ENCODE measurements at regions not wholly inside any gene's neighbourhood (a gene's known extent, or its start where the extent isn't known, plus 50 kb on each side); places are given as distances from the start of the nearest gene placed in this dataset.
"Not testable (repeated sequence)": the region's sequence is repeated elsewhere in the genome, so short reads cannot be mapped to it uniquely, and the experiment has no call there.

GRCh38 chr9:135366104-135366503 lies 113.5 kb upstream of the PPP1R26 start:
- DNase-seq, result no peak

- DNase-seq, result no peak
Observed at GRCh38 chr9:135369412-135369990, 110.1 kb upstream of the PPP1R26 start.

DNA sequence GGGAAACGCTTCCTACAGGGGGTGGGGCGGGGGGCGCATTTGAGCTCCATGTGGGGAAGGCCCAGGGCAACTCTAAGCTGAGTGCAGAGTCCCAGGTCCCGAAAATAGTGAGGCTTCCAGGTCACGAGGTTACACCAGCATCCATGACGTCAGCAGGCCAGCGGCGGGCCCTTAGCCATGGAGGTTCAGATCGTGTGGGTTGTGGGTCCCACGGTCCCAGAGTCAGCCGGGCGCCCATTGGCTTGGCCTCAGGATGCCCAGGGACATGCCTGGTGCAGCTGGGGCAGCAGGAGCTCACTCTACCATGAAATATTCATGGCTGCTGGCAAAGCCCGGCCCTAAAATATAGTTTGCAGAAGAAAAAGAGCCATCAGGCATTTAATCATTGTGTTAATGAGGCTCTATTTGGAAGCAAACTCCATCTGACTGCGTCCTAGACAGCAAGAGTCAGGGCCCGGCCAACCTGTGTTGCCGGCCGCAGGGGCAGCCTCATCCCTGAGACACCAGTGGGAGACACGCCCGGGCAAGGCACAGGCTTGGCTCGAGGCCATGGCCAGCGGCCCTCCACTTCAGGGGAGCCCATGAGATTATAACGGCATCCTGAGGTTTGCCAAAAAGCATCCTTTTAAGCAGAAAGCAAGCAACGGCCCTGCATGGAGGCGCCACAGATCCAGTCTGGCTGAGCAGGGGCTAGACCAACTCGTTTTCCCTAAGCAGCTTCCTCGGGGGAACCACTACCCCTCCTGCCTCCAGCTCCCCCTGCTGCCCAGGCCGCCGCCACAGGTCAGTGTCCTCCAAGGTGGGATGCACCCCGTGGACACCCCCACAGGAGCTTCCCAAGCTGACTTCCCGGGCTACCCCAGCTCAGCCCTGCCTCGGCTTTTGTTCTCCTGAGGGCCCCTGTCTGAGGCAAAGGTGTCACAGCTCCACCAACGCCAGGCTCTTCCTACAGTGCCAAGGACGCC lies 108.9 kb upstream of the PPP1R26 start:
- no peak for DNase-seq

- DNase-seq, result no peak
Observed at GRCh38 chr9:135371535-135371934, 108.0 kb upstream of the PPP1R26 start.

- no peak for DNase-seq
Observed at GRCh38 chr9:135372036-135372435, 107.5 kb upstream of the PPP1R26 start.

DNA sequence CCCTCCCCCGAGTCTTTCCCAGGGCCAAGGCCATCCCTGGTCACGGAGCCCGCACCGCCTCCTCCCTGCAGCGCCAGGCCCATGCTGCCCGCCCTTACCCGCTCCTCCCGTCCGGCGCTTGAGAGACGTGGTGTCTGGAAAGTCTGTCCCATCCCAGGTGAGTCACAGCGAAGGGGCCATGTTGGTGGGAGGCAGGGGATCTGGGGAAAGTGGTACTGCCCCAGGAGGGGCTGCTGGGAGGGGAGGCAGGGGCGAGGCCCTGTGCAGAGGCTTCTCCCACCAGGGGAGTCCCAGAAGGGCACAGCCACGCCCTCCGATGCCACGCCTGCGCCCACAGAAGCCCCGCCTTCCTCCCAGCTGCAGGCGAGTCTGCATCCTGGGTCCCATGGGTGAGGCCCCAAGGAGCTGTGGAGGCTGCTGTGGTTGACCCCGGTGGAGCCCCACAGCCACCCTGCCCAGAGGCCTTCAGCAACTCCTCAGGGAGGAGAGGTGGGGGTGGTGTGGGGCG lies 107.0 kb upstream of the PPP1R26 start:
- no peak for DNase-seq

DNA sequence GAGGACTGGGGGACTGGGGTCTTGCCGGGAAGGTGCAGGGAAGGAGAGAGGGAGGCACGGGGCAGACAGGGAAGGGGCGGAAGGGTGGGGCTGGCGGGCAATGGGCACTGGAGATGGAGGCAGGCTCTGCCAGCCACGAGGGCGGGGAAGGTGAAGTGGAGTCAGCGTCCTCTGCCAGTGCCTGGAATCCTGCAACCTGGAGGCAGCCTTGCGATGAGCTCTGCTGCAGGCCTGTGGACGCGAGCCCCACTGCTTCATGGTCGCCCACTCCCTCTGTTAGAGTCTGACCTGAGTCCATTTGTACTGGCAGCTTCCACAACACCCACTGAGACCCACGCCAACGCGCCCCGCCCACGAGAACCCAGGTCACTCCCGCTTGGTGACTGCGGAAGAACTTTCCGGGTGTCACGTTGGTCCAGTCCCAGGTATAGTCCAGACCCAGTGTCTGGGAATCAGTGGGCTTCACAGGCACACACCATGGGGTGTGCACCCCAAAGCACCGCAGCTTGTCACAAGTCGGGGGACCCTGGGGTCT lies 106.4 kb upstream of the PPP1R26 start:
- no peak for DNase-seq

DNA sequence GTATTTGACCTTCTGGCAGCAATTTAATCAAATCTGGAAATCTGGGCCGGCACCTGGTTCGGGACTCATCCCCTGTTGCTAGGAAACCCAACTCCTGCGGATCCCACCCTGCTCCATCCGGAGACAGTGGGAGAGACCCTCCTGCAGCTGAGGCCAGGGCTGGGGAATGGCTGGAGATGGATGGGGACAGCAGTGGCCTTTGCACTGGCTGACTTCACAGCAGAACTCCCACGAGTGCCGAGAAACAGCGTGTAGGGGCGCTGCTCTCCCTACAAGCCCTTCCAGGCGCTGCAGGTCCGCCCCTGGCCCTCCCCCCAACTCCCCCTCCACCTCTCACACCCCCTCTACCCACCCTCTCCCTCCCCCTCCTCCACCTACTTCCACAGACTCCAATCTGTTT lies 105.8 kb upstream of the PPP1R26 start:
- no peak for DNase-seq

DNA sequence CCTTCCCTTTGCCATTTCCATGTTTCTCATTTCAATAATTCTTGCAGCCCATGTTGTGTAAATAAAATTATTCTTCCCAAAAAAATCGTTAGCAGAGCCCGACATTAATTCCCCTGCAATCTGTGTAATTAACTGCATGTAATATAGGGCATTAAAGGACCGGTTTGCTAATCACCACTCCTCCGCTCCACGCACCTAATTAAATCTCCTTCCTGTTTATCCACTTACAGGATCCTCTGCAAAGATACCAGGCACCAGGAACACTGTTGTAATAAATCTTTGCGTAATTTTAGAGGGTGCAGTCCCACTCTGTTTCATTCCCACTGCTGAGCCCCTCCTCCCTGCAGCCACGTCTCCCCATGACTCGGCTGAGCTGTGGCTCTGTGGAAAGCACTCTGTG lies 105.0 kb upstream of the PPP1R26 start:
- DNase-seq, result no peak

GRCh38 chr9:135375001-135375400 lies 104.6 kb upstream of the PPP1R26 start:
- no peak for DNase-seq

- DNase-seq, result no peak
Observed at GRCh38 chr9:135376511-135377265, 102.9 kb upstream of the PPP1R26 start.

DNA sequence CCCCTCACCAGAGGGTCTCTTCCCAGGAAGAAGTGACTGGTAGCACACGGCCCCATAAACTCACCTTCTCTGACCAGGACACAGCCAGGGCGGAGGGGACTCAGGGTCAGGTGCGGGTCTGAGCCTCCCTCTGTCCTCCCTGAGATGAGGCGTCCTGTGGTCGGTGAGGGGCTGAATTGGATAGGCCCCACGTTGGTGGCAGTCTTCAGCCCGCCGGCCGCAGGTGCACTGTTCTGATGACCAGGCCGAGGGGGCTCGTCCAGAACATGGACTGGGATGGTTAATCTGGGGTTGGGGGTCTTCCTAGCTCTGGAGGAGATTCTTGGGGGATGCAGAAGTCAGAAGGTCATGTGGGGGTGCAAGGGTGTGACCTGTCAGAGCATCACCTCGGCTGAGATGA lies 102.2 kb upstream of the PPP1R26 start:
- DNase-seq, result no peak

- DNase-seq, result no peak
Observed at GRCh38 chr9:135378751-135379150, 100.8 kb upstream of the PPP1R26 start.

GRCh38 chr9:135379540-135380267 lies 99.9 kb upstream of the PPP1R26 start:
- DNase-seq, result no peak

GRCh38 chr9:135380311-135380960 lies 99.1 kb upstream of the PPP1R26 start:
- no peak for DNase-seq

- DNase-seq, result no peak
Observed at GRCh38 chr9:135381762-135382310, 97.7 kb upstream of the PPP1R26 start.

DNA sequence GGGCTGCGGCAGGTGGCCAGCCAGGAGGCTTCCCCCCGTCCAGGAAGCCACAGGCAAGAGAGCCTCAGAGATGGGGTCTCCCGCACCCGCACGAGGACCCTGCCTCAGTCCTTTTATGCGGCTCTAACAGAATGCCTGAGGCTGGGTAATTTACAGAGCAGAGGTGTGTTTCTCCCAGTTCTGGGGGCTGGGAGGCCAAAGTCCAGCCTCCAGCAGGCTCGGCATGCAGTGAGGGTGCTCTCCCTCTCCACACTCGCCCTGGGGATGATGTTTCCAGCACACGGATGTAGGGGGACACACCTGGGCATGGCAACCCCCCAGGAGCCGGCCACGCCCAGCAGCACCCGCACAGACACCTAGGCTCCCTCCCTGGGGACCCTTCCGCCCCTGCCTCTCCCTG lies 95.4 kb upstream of the PPP1R26 start:
- DNase-seq, result no peak

DNA sequence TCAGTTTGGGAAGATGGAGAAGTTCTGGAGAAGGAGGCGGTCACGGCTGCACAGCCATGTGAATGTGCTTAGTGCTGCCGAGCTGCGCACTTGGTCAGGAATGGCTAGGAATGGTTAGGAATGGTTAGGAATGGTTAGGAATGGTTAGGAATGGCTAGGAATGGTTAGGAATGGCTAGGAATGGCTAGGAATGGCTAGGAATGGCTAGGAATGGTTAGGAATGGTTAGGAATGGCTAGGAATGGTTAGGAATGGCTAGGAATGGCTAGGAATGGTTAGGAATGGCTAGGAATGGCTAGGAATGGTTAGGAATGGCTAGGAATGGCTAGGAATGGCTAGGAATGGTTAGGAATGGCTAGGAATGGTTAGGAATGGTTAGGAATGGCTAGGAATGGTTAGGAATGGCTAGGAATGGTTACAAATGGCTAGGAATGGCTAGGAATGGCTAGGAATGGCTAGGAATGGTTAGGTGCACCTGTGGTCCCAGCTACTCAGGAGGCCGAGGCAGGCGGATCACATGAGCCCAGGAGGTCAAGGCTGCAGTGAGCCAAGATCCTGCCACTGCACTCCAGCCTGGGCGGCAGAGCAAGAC lies 94.7 kb upstream of the PPP1R26 start:
- not testable (repeated sequence) for DNase-seq

DNA sequence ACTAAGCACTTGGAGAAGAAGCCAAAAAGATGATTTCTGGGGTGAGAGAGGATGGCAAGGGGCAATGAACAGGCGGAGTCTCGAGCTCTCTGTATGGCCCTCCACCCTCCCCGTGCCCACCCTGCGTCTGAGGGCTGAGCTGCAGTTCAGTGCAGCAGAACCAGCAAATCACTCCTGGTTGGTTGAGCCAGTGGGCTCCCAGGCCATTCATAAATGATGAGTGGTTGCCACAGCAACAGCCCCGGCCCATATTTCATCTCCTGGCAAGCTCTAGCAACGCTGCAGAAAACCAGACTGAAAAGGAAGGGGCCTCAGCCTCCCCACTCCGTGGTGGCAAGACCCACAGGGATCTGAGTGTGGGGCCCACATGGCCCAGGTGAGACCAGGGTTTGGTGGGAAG lies 93.8 kb upstream of the PPP1R26 start:
- DNase-seq, result no peak

DNA sequence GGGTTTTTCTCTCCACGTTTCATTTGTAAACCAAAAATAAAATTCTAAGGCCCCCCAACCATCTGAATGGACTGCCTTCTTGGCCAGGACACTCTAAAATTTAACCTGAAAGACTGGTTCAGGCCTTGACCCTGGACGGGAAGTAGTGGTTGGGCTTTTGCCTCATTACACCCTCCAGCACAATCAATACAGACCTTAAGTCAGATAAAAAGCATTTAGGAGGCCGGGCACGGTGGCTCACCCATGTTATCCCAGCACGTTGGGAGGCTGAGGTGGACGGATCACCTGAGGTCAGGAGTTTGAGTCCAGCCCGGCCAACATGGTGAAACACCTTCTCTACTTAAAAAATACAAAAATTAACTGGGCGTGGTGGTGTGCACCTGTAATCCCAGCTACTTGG lies 91.6 kb upstream of the PPP1R26 start:
- DNase-seq, result no peak

GRCh38 chr9:135388530-135388929 lies 91.1 kb upstream of the PPP1R26 start:
- DNase-seq, result no peak

All from activated CD4-positive, alpha-beta T cell treated with anti-CD3 and anti-CD28 coated beads, Interleukin-2, Interleukin-6, amounts not matched to agents 100 ng/mL and 50 ng/mL, durations not matched to agents 16 hours and 8 hours (primary cell).